NCI-H2171 (cell line): ENCODE measurements at regions not wholly inside any gene's neighbourhood (a gene's known extent, or its start where the extent isn't known, plus 50 kb on each side); places are given as distances from the start of the nearest gene placed in this dataset.

Source experiments
- DNase-seq: peaks from one replicate; lab custom pipeline; 2025; lab: John Stamatoyannopoulos, UW

- DNase-seq = no peak
Observed at GRCh38 chr2:171608168-171608567, 79.1 kb upstream of the DYNC1I2 start.

GRCh38 chr2:171610824-171611223 is 76.4 kb upstream of the DYNC1I2 start:
- no peak for DNase-seq

DNA sequence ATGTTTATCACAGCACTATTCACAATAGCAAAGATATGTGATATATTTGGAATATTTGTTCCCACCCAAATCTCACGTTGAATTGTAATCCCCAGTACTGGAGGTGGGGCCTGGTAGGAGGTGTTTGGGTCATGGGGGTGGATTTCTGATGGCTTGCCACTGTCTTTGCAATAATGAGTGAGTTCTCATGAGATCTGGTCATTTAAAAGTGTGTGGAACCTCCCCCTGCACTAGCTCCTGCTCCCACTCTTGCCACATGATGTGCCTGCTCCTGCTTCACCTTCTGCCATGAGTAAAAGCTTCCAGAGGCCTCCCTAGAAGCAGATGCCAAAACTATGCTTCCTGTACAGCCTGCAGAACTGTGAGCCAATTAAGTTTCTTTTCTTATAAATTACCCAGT is 72.2 kb upstream of the DYNC1I2 start:
- DNase-seq = no peak

- no peak for DNase-seq
Observed at GRCh38 chr2:171617981-171618380, 69.3 kb upstream of the DYNC1I2 start.

- no peak for DNase-seq
Observed at GRCh38 chr2:171625006-171625405, 62.3 kb upstream of the DYNC1I2 start.

DNA sequence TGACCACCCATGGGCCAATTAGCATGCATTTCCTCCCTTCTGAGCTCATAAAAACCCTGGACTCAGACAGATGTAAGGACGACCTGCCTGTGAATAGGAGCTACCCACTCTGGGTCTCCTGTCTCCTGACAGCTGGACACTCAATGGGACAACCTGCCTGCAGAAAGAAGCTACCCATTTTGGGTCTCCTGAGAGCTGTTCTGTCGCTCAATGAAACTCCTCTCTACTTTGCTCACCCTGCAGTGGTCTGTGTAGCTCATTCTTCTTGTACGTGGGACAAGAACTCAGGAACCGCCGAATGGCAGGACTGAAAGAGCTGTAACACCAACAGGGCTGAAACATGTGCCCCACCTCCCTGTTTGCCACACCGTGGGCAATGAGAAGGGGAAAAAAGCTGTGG is 60.3 kb upstream of the DYNC1I2 start:
- DNase-seq = no peak

GRCh38 chr2:171627412-171627811 is 59.9 kb upstream of the DYNC1I2 start:
- DNase-seq = no peak

GRCh38 chr2:171629113-171629512 is 58.2 kb upstream of the DYNC1I2 start:
- no peak for DNase-seq

DNA sequence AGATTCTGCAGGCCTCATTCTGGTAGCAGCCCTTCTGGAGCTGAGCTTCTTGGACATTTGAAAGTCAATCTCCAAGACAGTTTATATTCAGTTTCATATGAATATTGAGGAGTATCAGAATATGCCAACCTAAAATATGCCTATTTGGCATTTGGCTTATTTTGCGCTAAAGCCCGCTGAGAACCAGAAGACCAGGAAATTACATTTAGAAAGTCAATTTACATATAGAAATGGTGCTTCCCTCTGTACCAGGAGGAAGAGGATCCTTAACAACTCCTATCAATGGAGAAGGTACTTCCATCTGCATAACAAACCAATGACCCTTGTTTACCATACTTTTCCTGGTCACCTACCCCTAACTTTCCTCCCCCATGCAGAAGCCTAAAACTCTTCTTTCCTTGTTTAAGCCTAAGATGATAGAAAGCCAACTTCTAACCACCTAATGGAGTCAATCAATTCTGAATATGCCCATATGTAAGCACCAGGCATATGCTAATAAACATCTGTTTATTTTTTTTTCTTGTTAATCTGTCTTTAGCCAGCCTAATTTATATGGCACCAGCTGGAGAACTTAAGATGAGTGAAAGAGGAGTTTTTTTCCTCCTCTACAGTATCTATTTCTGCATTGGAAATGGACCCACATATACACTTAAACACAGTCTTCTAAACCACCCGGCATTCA is 57.0 kb upstream of the DYNC1I2 start:
- no peak for DNase-seq

DNA sequence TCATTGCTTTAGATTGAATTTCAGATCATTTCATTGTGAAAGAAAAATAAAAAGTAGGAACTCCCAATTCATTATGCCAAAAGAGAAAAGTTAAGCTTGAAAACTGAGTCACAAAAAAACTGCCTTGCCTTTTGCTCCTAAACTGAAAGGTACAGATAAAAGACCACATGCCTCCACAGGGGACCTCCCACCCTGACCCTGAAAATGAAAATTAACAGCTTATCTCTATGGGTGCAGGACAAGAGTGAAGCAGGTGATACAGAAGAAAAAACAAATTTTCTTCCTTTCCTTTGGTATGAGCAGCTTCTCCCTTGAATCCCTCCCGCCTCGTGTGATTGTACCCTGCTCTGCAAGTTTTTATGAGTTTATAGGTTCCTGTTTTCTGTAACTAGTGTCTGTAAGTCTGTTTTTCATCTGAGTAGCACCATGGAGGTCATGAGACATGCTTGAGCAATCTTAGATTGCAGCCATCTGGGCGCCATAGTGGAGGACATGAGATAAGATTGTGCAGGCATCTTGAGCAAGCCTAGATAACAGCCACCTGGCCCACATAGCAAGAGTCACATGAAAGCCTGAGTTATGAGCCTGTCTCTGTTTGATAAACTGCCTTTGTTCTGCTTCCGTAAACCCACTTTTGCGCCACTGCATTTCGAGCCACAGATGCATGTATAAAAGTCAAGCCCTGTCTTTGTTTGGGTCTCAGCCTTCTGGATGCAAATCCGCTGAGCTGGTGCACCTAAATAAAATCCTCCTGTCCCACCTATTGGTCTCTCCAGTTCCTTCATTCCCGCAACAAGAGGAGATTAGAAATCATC is 56.2 kb upstream of the DYNC1I2 start:
- DNase-seq = peak; percentile 4
